Stimulated activated CD8-positive, alpha-beta memory T cell treated with anti-CD3 and anti-CD28 coated beads, Interleukin-4, amount 100 ng/mL, for 1 hour (primary cell): ENCODE measurements at regions not wholly inside any gene's neighbourhood (a gene's known extent, or its start where the extent isn't known, plus 50 kb on each side); places are given as distances from the start of the nearest gene placed in this dataset.
"Not testable (repeated sequence)": the region's sequence is repeated elsewhere in the genome, so short reads cannot be mapped to it uniquely, and the experiment has no call there.

Experiments used
- DNase-seq, 2 donors: peaks; one replicate each; pipeline ENCODE4 v3.0.0-alpha.2; 2020; ENCODE audit warnings: low read depth in 2 of 2, low spot score in 1 of 2

GRCh38 chr3:30513374-30514152 lies 92.8 kb upstream of the TGFBR2 start:
- DNase-seq: no peak

- DNase-seq: no peak
These were observed 90.2 kb upstream of the TGFBR2 start for GRCh38 chr3:30516238-30516637.

GRCh38 chr3:30518181-30518864 lies 88.1 kb upstream of the TGFBR2 start:
- DNase-seq: no peak

- no peak for DNase-seq
These were observed 87.5 kb upstream of the TGFBR2 start for GRCh38 chr3:30518872-30519271.

- no peak for DNase-seq
These were observed 85.7 kb upstream of the TGFBR2 start for GRCh38 chr3:30520699-30521098.

GRCh38 chr3:30521156-30521715 lies 85.2 kb upstream of the TGFBR2 start:
- DNase-seq: no peak

GRCh38 chr3:30522476-30522875 lies 83.9 kb upstream of the TGFBR2 start:
- DNase-seq: no peak

GRCh38 chr3:30523366-30523765 lies 83.0 kb upstream of the TGFBR2 start:
- no peak for DNase-seq

GRCh38 chr3:30524357-30525040 lies 81.9 kb upstream of the TGFBR2 start:
- no peak for DNase-seq

GRCh38 chr3:30526031-30526430 lies 80.4 kb upstream of the TGFBR2 start:
- no peak for DNase-seq

GRCh38 chr3:30527186-30527585 lies 79.2 kb upstream of the TGFBR2 start:
- DNase-seq: no peak

GRCh38 chr3:30527720-30528119 lies 78.7 kb upstream of the TGFBR2 start:
- DNase-seq: no peak

- DNase-seq: no peak
These were observed 76.3 kb upstream of the TGFBR2 start for GRCh38 chr3:30530084-30530483.

- DNase-seq: no peak
These were observed 75.3 kb upstream of the TGFBR2 start for GRCh38 chr3:30531017-30531570.

- no peak for DNase-seq
These were observed 70.9 kb upstream of the TGFBR2 start for GRCh38 chr3:30535525-30535924.

GRCh38 chr3:30538791-30539190 lies 67.6 kb upstream of the TGFBR2 start:
- no peak for DNase-seq

GRCh38 chr3:30539206-30539605 lies 67.2 kb upstream of the TGFBR2 start:
- DNase-seq: no peak

- no peak for DNase-seq
These were observed 66.6 kb upstream of the TGFBR2 start for GRCh38 chr3:30539772-30540171.

- DNase-seq: not testable (repeated sequence)
These were observed 65.2 kb upstream of the TGFBR2 start for GRCh38 chr3:30541156-30541555.

GRCh38 chr3:30542897-30543296 lies 63.5 kb upstream of the TGFBR2 start:
- DNase-seq: no peak

GRCh38 chr3:30544812-30545211 lies 61.6 kb upstream of the TGFBR2 start:
- DNase-seq: no peak

- DNase-seq: no peak
These were observed 59.5 kb upstream of the TGFBR2 start for GRCh38 chr3:30546934-30547333.
